ENCODE measurements at regions not wholly inside any gene's neighbourhood (a gene's known extent, or its start where the extent isn't known, plus 50 kb on each side); places are given as distances from the start of the nearest gene placed in this dataset.

DNA sequence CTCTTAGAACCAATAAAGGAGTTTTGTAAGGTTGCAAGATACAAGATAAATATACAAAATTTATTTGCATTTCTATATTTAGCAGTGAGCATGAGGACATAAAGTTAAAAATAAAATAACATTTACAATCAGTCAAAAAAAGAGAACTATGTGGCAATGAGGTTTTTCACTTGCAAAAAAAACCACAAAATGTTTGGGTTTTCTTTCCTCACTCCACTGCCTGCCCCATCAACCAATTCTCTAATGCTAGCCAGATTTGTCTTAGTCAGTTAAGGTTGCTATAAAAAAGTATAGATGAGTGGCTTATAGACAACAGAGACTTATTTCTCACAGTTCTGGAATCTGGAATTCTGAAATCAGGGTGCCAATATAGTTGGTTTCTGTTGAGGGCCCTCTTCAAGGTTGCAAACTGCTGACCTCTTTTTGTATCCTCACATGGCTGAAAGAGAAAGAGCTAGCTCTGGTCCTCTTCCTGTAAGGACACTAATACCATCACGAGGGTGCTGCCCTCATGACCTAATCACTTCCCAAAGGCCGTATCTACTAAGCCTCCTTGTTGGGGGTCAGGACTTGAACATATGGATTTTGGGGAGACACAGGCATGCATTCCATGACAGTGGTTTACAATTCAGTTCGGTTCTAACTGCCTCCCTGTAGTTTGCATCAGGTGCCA, 566.2 kb downstream of the GALR1 start:
- intact Hi-C loops (cut with micrococcal nuclease; ENCODE audit: unreplicated experiment): no loop called here
- H3K9me3 ChIP-seq (ENCODE audit: low read length): no peaks in the 10 kb centered on the region
- H3K4me3 ChIP-seq (ENCODE audit: low read depth, low read length, poor library complexity, severe bottlenecking): no peak overlapping the region
- CTCF ChIA-PET (ENCODE audit: unreplicated experiment): no interaction called here
- no peak overlapping the region for H2AFZ ChIP-seq (ENCODE audit: low read length)
- no peaks in the 10 kb centered on the region for H3K9me2 ChIP-seq (ENCODE audit: insufficient read depth, low read length)
- no TSS peak for BruUV-seq (replicated peaks)
- H3K79me2 ChIP-seq (ENCODE audit: insufficient read depth, low read depth, low read length): no peaks in the 10 kb centered on the region
- no peak for DNase-seq (ENCODE audit: low spot score)
- H3K27ac ChIP-seq (ENCODE audit: low read depth, low read length, poor library complexity, severe bottlenecking): no peak overlapping the region
- POLR2A ChIA-PET: no interaction called here
- H3K4me1 ChIP-seq (ENCODE audit: insufficient read depth, low read length, poor library complexity, severe bottlenecking): no peaks in the 10 kb centered on the region
- no peak overlapping the region for H3K4me2 ChIP-seq (ENCODE audit: low read length)
- H3K36me3 ChIP-seq (ENCODE audit: insufficient read depth, low read length): no peaks in the 10 kb centered on the region
- H4K20me1 ChIP-seq (ENCODE audit: insufficient read depth, low read length): no peaks in the 10 kb centered on the region
- no peak for TF ChIP-seq EZH2phosphoT487 (IDR thresholded peaks at IDR 0.05; ENCODE audit: borderline replicate concordance, low read depth, low read length)
- TF ChIP-seq, protein P1, sequence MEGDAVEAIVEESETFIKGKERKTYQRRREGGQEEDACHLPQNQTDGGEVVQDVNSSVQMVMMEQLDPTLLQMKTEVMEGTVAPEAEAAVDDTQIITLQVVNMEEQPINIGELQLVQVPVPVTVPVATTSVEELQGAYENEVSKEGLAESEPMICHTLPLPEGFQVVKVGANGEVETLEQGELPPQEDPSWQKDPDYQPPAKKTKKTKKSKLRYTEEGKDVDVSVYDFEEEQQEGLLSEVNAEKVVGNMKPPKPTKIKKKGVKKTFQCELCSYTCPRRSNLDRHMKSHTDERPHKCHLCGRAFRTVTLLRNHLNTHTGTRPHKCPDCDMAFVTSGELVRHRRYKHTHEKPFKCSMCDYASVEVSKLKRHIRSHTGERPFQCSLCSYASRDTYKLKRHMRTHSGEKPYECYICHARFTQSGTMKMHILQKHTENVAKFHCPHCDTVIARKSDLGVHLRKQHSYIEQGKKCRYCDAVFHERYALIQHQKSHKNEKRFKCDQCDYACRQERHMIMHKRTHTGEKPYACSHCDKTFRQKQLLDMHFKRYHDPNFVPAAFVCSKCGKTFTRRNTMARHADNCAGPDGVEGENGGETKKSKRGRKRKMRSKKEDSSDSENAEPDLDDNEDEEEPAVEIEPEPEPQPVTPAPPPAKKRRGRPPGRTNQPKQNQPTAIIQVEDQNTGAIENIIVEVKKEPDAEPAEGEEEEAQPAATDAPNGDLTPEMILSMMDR (conservative IDR thresholded peaks at IDR 0.05; ENCODE audit: low read length): no peak

GRCh38 chr18:77818328-77818727, 568.7 kb downstream of the GALR1 start:
- H3K9me3 ChIP-seq (ENCODE audit: low read length): no peaks in the 10 kb centered on the region
- no peaks in the 10 kb centered on the region for H3K36me3 ChIP-seq (ENCODE audit: insufficient read depth, low read length)
- ChIA-PET POLR2A (no interaction called here), CTCF (ENCODE audit: unreplicated experiment) (no interaction called here)
- BruUV-seq (replicated peaks): no TSS peak
- H2AFZ ChIP-seq (ENCODE audit: low read length): no peak overlapping the region
- H3K4me1 ChIP-seq (ENCODE audit: insufficient read depth, low read length, poor library complexity, severe bottlenecking): no peaks in the 10 kb centered on the region
- H3K4me3 ChIP-seq (ENCODE audit: low read depth, low read length, poor library complexity, severe bottlenecking): no peak overlapping the region
- DNase-seq (ENCODE audit: low spot score): no peak
- TF ChIP-seq, protein P1 (conservative IDR thresholded peaks at IDR 0.05; ENCODE audit: low read length): no peak
- TF ChIP-seq EZH2phosphoT487 (IDR thresholded peaks at IDR 0.05; ENCODE audit: borderline replicate concordance, low read depth, low read length): no peak
- H3K9me2 ChIP-seq (ENCODE audit: insufficient read depth, low read length): no peaks in the 10 kb centered on the region
- H3K27ac ChIP-seq (ENCODE audit: low read depth, low read length, poor library complexity, severe bottlenecking): no peak overlapping the region
- H4K20me1 ChIP-seq (ENCODE audit: insufficient read depth, low read length): no peaks in the 10 kb centered on the region
- H3K4me2 ChIP-seq (ENCODE audit: low read length): no peak overlapping the region
- intact Hi-C loops (cut with micrococcal nuclease; ENCODE audit: unreplicated experiment): no loop called here
- H3K79me2 ChIP-seq (ENCODE audit: insufficient read depth, low read depth, low read length): no peaks in the 10 kb centered on the region

DNA sequence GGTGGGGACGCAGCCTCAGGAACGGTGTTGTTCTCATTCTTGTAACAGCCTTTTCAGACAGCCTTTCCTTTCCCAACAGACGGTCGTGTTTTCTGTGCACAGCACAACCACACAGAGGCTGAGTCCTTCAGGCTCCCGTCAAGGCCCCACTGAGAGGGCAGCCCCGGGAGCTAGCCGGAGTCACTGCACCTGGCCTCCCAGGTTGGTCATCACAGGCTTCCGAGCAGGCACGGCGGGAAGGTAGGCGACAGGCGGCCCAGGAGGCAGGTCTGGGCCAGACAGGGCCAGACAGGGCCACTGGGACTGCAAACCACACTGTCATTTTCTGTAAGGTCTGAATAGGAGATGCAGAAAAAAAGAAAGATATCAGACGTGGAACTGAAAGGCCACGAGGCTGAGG, 570.8 kb downstream of the GALR1 start:
- Histone ChIP-seq H4K20me1 (ENCODE audit: insufficient read depth, low read length) (no peaks in the 10 kb centered on the region), H3K79me2 (ENCODE audit: insufficient read depth, low read depth, low read length) (no peaks in the 10 kb centered on the region), H3K27ac (ENCODE audit: low read depth, low read length, poor library complexity, severe bottlenecking) (no peak overlapping the region), H3K4me2 (ENCODE audit: low read length) (no peak overlapping the region), H3K9me3 (ENCODE audit: low read length) (no peaks in the 10 kb centered on the region), H3K9me2 (ENCODE audit: insufficient read depth, low read length) (no peaks in the 10 kb centered on the region), H3K4me1 (ENCODE audit: insufficient read depth, low read length, poor library complexity, severe bottlenecking) (no peaks in the 10 kb centered on the region), H3K4me3 (ENCODE audit: low read depth, low read length, poor library complexity, severe bottlenecking) (no peak overlapping the region), H2AFZ (ENCODE audit: low read length) (no peak overlapping the region), H3K36me3 (ENCODE audit: insufficient read depth, low read length) (no peaks in the 10 kb centered on the region)
- CTCF ChIA-PET (ENCODE audit: unreplicated experiment): no interaction called here
- intact Hi-C loops (cut with micrococcal nuclease; ENCODE audit: unreplicated experiment): no loop called here
- POLR2A ChIA-PET: no interaction called here
- no peak for DNase-seq (ENCODE audit: low spot score)
- TF ChIP-seq, protein P1 (conservative IDR thresholded peaks at IDR 0.05; ENCODE audit: low read length): no peak
- TF ChIP-seq EZH2phosphoT487 (IDR thresholded peaks at IDR 0.05; ENCODE audit: borderline replicate concordance, low read depth, low read length): no peak
- no TSS peak for BruUV-seq (replicated peaks)
